Mammary epithelial cell (primary cell): ENCODE measurements at regions not wholly inside any gene's neighbourhood (a gene's known extent, or its start where the extent isn't known, plus 50 kb on each side); places are given as distances from the start of the nearest gene placed in this dataset.

Source experiments
- CTCF ChIP-seq, 2 donors: IDR thresholded peaks in 1 of 2; conservative IDR thresholded peaks in 1 of 2; 2 replicates each; pipeline ENCODE4 v1.5.1; 2011 to 2012; ENCODE audit warnings: inconsistent platforms in 2 of 2, low read length in 2 of 2, mild to moderate bottlenecking in 2 of 2, control low read depth in 1 of 2, low read depth in 1 of 2; ENCODE audit not compliant: insufficient read depth in 1 of 2; ENCODE audit errors: extremely low read depth in 1 of 2
- EZH2 ChIP-seq: IDR thresholded peaks from 2 replicates; pipeline ENCODE4 v1.6.1; 2012; ENCODE audit warnings: low read length, inconsistent platforms, borderline replicate concordance

GRCh38 chr7:115722302-115722977, 308.1 kb downstream of the TFEC start:
- TF ChIP-seq CTCF (conservative IDR thresholded peaks at IDR 0.05 in 1 of 2, IDR thresholded peaks at IDR 0.05 in 1 of 2; ENCODE audit: extremely low read depth in 1 of 2, insufficient read depth in 1 of 2, low read depth in 1 of 2, low read length in 2 of 2) = no peak
- TF ChIP-seq EZH2 = no peak
